ENCODE measurements at regions not wholly inside any gene's neighbourhood (a gene's known extent, or its start where the extent isn't known, plus 50 kb on each side); places are given as distances from the start of the nearest gene placed in this dataset.
A peak's percentile ranks its signal among the peaks of the same experiment; 100 is the strongest.
"Not testable (repeated sequence)": the region's sequence is repeated elsewhere in the genome, so short reads cannot be mapped to it uniquely, and the experiment has no call there.

GRCh38 chr12:25362646-25363045 is 111.9 kb upstream of the KRAS start:
- no peaks in the 10 kb centered on the region for H3K9me3 Mint-ChIP-seq (ENCODE audit: unreplicated experiment)
- H3K9ac ChIP-seq (ENCODE audit: low read length), result no peak overlapping the region
- H4K20me1 ChIP-seq (ENCODE audit: insufficient read depth, low read length), result no peaks in the 10 kb centered on the region
- no peaks in the 10 kb centered on the region for H3K36me3 Mint-ChIP-seq (ENCODE audit: low read depth, unreplicated experiment)
- no peak for DNase-seq (ENCODE audit: low read depth)
- no peaks in the 10 kb centered on the region for H3K4me1 ChIP-seq (ENCODE audit: insufficient read depth, low read length)
- H3K4me2 ChIP-seq (ENCODE audit: low read length), result no peak overlapping the region
- H3K27ac ChIP-seq (ENCODE audit: low read depth, low read length), result no peak overlapping the region
- no peak for FAIRE-seq
- no peak overlapping the region for H2AFZ ChIP-seq (ENCODE audit: low read depth, low read length)
- no peaks in the 10 kb centered on the region for H3K27me3 ChIP-seq (ENCODE audit: insufficient read depth, low read length)
- no peaks in the 10 kb centered on the region for H3K27me3 Mint-ChIP-seq (ENCODE audit: low read depth, unreplicated experiment)
- H3K9me3 ChIP-seq (ENCODE audit: insufficient read depth, low read depth, low read length), result no peaks in the 10 kb centered on the region
- TF ChIP-seq EZH2 (IDR thresholded peaks at IDR 0.05; ENCODE audit: insufficient read depth, low read length) (no peak), CTCF (IDR thresholded peaks at IDR 0.05; ENCODE audit: insufficient read depth, low read depth, low read length) (no peak)
- H3K79me2 ChIP-seq (ENCODE audit: insufficient read depth, low read length), result no peaks in the 10 kb centered on the region
- H3K27ac Mint-ChIP-seq (ENCODE audit: unreplicated experiment), result no peak overlapping the region
- H3K4me3 ChIP-seq (ENCODE audit: insufficient read depth, low read depth, low read length), result no peak overlapping the region
- no peaks in the 10 kb centered on the region for H3K36me3 ChIP-seq (ENCODE audit: insufficient read depth, low read length)
- H3K4me1 Mint-ChIP-seq (ENCODE audit: low read depth, unreplicated experiment), result peaks cover 2% of the 10 kb centered on the region
- no peak overlapping the region for H3K4me3 Mint-ChIP-seq (ENCODE audit: unreplicated experiment)

GRCh38 chr12:25361511-25361910 is 110.8 kb upstream of the KRAS start:
- no peaks in the 10 kb centered on the region for H3K36me3 ChIP-seq (ENCODE audit: insufficient read depth, low read length)
- no peaks in the 10 kb centered on the region for H3K4me1 ChIP-seq (ENCODE audit: insufficient read depth, low read length)
- no peak overlapping the region for H3K4me3 Mint-ChIP-seq (ENCODE audit: unreplicated experiment)
- H3K27ac Mint-ChIP-seq (ENCODE audit: unreplicated experiment), result peak overlapping the region; percentile 6
- H3K9me3 Mint-ChIP-seq (ENCODE audit: unreplicated experiment), result no peaks in the 10 kb centered on the region
- FAIRE-seq, result no peak
- DNase-seq (ENCODE audit: low read depth), result no peak
- TF ChIP-seq EZH2 (IDR thresholded peaks at IDR 0.05; ENCODE audit: insufficient read depth, low read length), result no peak
- H4K20me1 ChIP-seq (ENCODE audit: insufficient read depth, low read length), result no peaks in the 10 kb centered on the region
- H3K4me2 ChIP-seq (ENCODE audit: low read length), result no peak overlapping the region
- peaks cover 2% of the 10 kb centered on the region for H3K4me1 Mint-ChIP-seq (ENCODE audit: low read depth, unreplicated experiment)
- no peak overlapping the region for H3K27ac ChIP-seq (ENCODE audit: low read depth, low read length)
- no peak overlapping the region for H2AFZ ChIP-seq (ENCODE audit: low read depth, low read length)
- H3K36me3 Mint-ChIP-seq (ENCODE audit: low read depth, unreplicated experiment), result no peaks in the 10 kb centered on the region
- no peaks in the 10 kb centered on the region for H3K27me3 ChIP-seq (ENCODE audit: insufficient read depth, low read length)
- H3K9ac ChIP-seq (ENCODE audit: low read length), result no peak overlapping the region
- no peaks in the 10 kb centered on the region for H3K27me3 Mint-ChIP-seq (ENCODE audit: low read depth, unreplicated experiment)
- no peak overlapping the region for H3K4me3 ChIP-seq (ENCODE audit: insufficient read depth, low read depth, low read length)
- no peaks in the 10 kb centered on the region for H3K9me3 ChIP-seq (ENCODE audit: insufficient read depth, low read depth, low read length)
- H3K79me2 ChIP-seq (ENCODE audit: insufficient read depth, low read length), result no peaks in the 10 kb centered on the region

- Histone ChIP-seq H3K27ac (ENCODE audit: low read depth, low read length) (no peak overlapping the region), H3K36me3 (ENCODE audit: insufficient read depth, low read length) (no peaks in the 10 kb centered on the region), H3K4me1 (ENCODE audit: insufficient read depth, low read length) (peaks cover 2% of the 10 kb centered on the region), H4K20me1 (ENCODE audit: insufficient read depth, low read length) (no peaks in the 10 kb centered on the region), H3K4me2 (ENCODE audit: low read length) (no peak overlapping the region), H3K79me2 (ENCODE audit: insufficient read depth, low read length) (no peaks in the 10 kb centered on the region), H3K9me3 (ENCODE audit: insufficient read depth, low read depth, low read length) (no peaks in the 10 kb centered on the region), H3K4me3 (ENCODE audit: insufficient read depth, low read depth, low read length) (no peak overlapping the region), H3K9ac (ENCODE audit: low read length) (no peak overlapping the region), H3K27me3 (ENCODE audit: insufficient read depth, low read length) (no peaks in the 10 kb centered on the region), H2AFZ (ENCODE audit: low read depth, low read length) (no peak overlapping the region)
- Mint-ChIP-seq H3K9me3 (ENCODE audit: unreplicated experiment) (no peaks in the 10 kb centered on the region), H3K27me3 (ENCODE audit: low read depth, unreplicated experiment) (no peaks in the 10 kb centered on the region), H3K4me1 (ENCODE audit: low read depth, unreplicated experiment) (peaks cover 2% of the 10 kb centered on the region), H3K27ac (ENCODE audit: unreplicated experiment) (no peak overlapping the region), H3K36me3 (ENCODE audit: low read depth, unreplicated experiment) (no peaks in the 10 kb centered on the region), H3K4me3 (ENCODE audit: unreplicated experiment) (no peak overlapping the region)
- FAIRE-seq (no peak), DNase-seq (ENCODE audit: low read depth) (no peak)
- no peak for TF ChIP-seq EZH2 (IDR thresholded peaks at IDR 0.05; ENCODE audit: insufficient read depth, low read length)
- no peak for TF ChIP-seq CTCF (IDR thresholded peaks at IDR 0.05; ENCODE audit: insufficient read depth, low read depth, low read length)
Measured at GRCh38 chr12:25357595-25357994, 106.9 kb upstream of the KRAS start.

GRCh38 chr12:25352942-25353341 is 102.2 kb upstream of the KRAS start:
- not testable (repeated sequence) for DNase-seq (ENCODE audit: low read depth); H3K4me1 Mint-ChIP-seq (ENCODE audit: low read depth, unreplicated experiment); H3K4me3 Mint-ChIP-seq (ENCODE audit: unreplicated experiment); H3K36me3 Mint-ChIP-seq (ENCODE audit: low read depth, unreplicated experiment); H3K27ac ChIP-seq (ENCODE audit: low read depth, low read length); H3K27me3 ChIP-seq (ENCODE audit: insufficient read depth, low read length); H3K4me2 ChIP-seq (ENCODE audit: low read length); H3K4me1 ChIP-seq (ENCODE audit: insufficient read depth, low read length); H3K9ac ChIP-seq (ENCODE audit: low read length); H3K9me3 Mint-ChIP-seq (ENCODE audit: unreplicated experiment); H3K4me3 ChIP-seq (ENCODE audit: insufficient read depth, low read depth, low read length); H3K27ac Mint-ChIP-seq (ENCODE audit: unreplicated experiment); H3K9me3 ChIP-seq (ENCODE audit: insufficient read depth, low read depth, low read length); H3K36me3 ChIP-seq (ENCODE audit: insufficient read depth, low read length); H3K27me3 Mint-ChIP-seq (ENCODE audit: low read depth, unreplicated experiment); H2AFZ ChIP-seq (ENCODE audit: low read depth, low read length); FAIRE-seq; H4K20me1 ChIP-seq (ENCODE audit: insufficient read depth, low read length); H3K79me2 ChIP-seq (ENCODE audit: insufficient read depth, low read length)
